Pancreas (tissue), 10 donors: ENCODE measurements at regions not wholly inside any gene's neighbourhood (a gene's known extent, or its start where the extent isn't known, plus 50 kb on each side); places are given as distances from the start of the nearest gene placed in this dataset.
A peak's percentile ranks its signal among the peaks of the same experiment; 100 is the strongest.

ENCODE experiments used
- ATAC-seq, 4 donors: fragments of 200-7000 bp; cut with Tn5 transposase; one replicate each; pipeline versions ENCODE4 v1.8.0 to v1.9.1; 2020; ENCODE audit warnings: mild to moderate bottlenecking in 4 of 4, moderate library complexity in 4 of 4
- DNase-seq, 6 donors: peaks; one replicate each; pipeline ENCODE4 v3.0.0-alpha.2; 2020
- FAIRE-seq: peaks from 2 replicates; lab custom pipeline; 2012; peaks lifted over from hg19 to GRCh38; lab: Jason Lieb, UNC
- H3K27ac ChIP-seq, 4 donors: fragments of 200-600 bp; sonication (generic); 1 replicate in 3 of 4; 2 replicates in 1 of 4; pipeline versions ENCODE4 v1.5.0 to v1.8.0; 2020
- H3K27me3 ChIP-seq, 4 donors: fragments of 200-600 bp; one replicate each; pipeline ENCODE4 v1.8.0; 2021
- H3K36me3 ChIP-seq, 3 donors: fragments of 200-600 bp; sonication (generic) in 1 of 3; one replicate each; pipeline versions ENCODE4 v1.5.0 to v1.8.0; 2020 to 2021
- H3K4me1 ChIP-seq, 3 donors: fragments of 200-600 bp; one replicate each; pipeline ENCODE4 v1.8.0; 2021
- H3K4me3 ChIP-seq, 4 donors: fragments of 200-600 bp; sonication (generic) in 2 of 4; one replicate each; pipeline versions ENCODE4 v1.5.0 to v1.8.0; 2020 to 2021
- H3K9me3 ChIP-seq, 4 donors: fragments of 200-600 bp; one replicate each; pipeline ENCODE4 v1.8.0; 2021
- WGBS, 2 donors: extraction: QIAGEN DNeasy Blood & Tissue Kit; methylation state at CpG; one replicate each; pipeline ENCODE4 v1.1.7; 2013; 5-methylcytosine and 5-hydroxymethylcytosine counted together
- intact Hi-C, 3 donors: fragments of 100-400 bp; cut with DNase I; formaldehyde crosslinking; loops; one replicate each; pipeline versions ENCODE4 v1.11.1 to v1.14.2; 2022
- TF ChIP-seq, protein P1 (sequence below), 4 donors: fragments of 200-600 bp; sonication (generic) in 3 of 4; IDR thresholded peaks; one replicate each; pipeline versions ENCODE4 v1.5.0 to v1.8.0; 2021; ENCODE audit warnings: antibody characterized with exemption in 4 of 4
- donor health status: healthy with polysubstance abuse.
- donor health status: DM: no; HTN: no; CAD: no; lungs with moderate emphysema.
- donor health status: DM: no; HTN: no; CAD: no.
- donor health status: control.
- donor health status: control.
- donor health status: Bipolar disorder and iron deficiency.
- donor health status: DM: yes; HTN: yes; CAD: no.
- donor health status: DM: no; HTN: no; CAD: no.
- donor health status: DM: no; HTN: no; CAD: no.
- donor health status: DM: yes; HTN: yes; CAD: no.

DNA sequence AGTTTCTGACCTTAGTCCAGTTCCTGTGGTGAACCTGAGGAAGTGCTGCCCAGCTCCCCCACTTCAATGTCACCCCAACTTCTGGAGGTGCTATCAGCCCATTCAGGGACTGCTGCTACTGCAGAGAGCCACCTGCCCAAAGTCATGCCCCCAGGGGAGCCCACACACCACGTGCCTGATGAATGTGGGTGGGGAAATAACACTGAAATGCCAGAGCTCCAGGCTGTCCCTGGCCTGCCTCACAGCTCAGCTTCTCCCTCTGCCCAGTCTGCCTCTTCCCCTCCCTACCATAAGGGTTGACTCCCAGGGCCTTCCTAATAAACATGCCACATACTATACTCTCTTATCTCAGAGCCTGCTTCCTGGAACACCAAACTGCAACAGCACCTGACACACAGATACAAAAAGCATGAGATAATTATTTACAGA, 276.4 kb upstream of the MOCS1 start:
- DNase-seq, result peak in 3 of 6 donors; percentile 26 to 45 (median 38)
- Histone ChIP-seq H3K27me3 (no peaks in the 10 kb centered on the region), H3K36me3 (no peaks in the 10 kb centered on the region), H3K4me3 (no peak overlapping the region), H3K9me3 (no peaks in the 10 kb centered on the region), H3K27ac (peak overlapping the region in 2 of 4 donors; percentile 60 to 66), H3K4me1 (peaks cover 0 to 14% (median 9%) of the 10 kb centered on the region in 3 donors)
- intact Hi-C loops, result no loop called here
- peak; percentile 86 to 99 (median 94) for ATAC-seq
- no peak for FAIRE-seq
- TF ChIP-seq, protein P1, sequence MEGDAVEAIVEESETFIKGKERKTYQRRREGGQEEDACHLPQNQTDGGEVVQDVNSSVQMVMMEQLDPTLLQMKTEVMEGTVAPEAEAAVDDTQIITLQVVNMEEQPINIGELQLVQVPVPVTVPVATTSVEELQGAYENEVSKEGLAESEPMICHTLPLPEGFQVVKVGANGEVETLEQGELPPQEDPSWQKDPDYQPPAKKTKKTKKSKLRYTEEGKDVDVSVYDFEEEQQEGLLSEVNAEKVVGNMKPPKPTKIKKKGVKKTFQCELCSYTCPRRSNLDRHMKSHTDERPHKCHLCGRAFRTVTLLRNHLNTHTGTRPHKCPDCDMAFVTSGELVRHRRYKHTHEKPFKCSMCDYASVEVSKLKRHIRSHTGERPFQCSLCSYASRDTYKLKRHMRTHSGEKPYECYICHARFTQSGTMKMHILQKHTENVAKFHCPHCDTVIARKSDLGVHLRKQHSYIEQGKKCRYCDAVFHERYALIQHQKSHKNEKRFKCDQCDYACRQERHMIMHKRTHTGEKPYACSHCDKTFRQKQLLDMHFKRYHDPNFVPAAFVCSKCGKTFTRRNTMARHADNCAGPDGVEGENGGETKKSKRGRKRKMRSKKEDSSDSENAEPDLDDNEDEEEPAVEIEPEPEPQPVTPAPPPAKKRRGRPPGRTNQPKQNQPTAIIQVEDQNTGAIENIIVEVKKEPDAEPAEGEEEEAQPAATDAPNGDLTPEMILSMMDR (IDR thresholded peaks at IDR 0.05), result no peak
- WGBS, 2 donors, result 0 to 10% methylated on average over 1 of the region's 1 CpG

DNA sequence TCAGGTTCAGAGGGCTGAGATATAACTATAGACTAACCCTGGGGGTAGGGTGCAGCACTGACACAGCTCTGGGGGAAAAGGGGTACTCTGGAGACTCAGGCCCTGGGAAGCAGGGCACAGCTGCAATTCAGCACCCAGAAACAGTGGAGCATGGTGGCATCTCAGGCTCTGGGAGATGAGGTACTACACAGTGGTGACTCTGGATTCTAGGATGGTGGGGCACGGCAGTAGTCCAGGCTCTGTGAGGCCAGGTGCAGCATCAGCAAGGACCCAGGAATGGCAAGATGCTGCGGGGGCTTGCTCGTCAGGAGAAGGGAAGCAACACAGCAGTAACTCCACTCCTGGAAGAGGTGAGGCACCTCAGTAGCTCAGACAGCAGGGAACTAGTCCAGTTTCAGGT, 271.5 kb upstream of the MOCS1 start:
- FAIRE-seq, result no peak
- intact Hi-C loops, result no loop called here
- ATAC-seq, result no peak
- Histone ChIP-seq H3K9me3 (no peaks in the 10 kb centered on the region), H3K27ac (no peak overlapping the region), H3K4me1 (peaks cover 0 to 11% (median 9%) of the 10 kb centered on the region in 3 donors), H3K4me3 (no peak overlapping the region), H3K27me3 (no peaks in the 10 kb centered on the region), H3K36me3 (no peaks in the 10 kb centered on the region)
- no peak for DNase-seq
- WGBS, 2 donors, result 78 to 98% methylated on average over 3 of the region's 3 CpGs
- TF ChIP-seq, protein P1 (IDR thresholded peaks at IDR 0.05), result no peak

DNA sequence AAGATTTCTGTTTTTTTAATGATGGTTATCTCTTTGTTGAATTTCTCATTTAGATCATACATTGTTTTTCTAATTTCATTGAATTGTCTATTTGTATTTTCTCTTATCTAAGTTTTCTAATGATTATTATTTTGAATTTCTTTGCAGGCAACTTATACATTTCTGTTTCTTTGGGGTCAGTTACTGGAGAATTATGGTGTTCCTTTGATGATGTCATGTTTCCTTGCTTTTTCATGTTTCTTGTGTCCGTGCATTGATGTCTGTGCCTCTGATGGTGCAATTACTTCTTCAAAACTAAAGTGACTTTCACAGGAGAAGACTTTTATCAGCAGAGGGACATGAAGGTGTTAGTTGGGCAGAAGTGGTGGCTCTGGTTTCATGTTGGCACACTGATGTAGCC, 270.7 kb upstream of the MOCS1 start:
- 84 to 86% methylated on average over 1 of the region's 1 CpG for WGBS, 2 donors
- Histone ChIP-seq H3K4me1 (peaks cover 0 to 3% (median 2%) of the 10 kb centered on the region in 3 donors), H3K27me3 (no peaks in the 10 kb centered on the region), H3K36me3 (no peaks in the 10 kb centered on the region), H3K4me3 (no peak overlapping the region), H3K9me3 (no peaks in the 10 kb centered on the region), H3K27ac (no peak overlapping the region)
- ATAC-seq, result no peak
- no peak for DNase-seq
- intact Hi-C loops, result no loop called here
- TF ChIP-seq, protein P1 (IDR thresholded peaks at IDR 0.05), result no peak
- FAIRE-seq, result no peak

DNA sequence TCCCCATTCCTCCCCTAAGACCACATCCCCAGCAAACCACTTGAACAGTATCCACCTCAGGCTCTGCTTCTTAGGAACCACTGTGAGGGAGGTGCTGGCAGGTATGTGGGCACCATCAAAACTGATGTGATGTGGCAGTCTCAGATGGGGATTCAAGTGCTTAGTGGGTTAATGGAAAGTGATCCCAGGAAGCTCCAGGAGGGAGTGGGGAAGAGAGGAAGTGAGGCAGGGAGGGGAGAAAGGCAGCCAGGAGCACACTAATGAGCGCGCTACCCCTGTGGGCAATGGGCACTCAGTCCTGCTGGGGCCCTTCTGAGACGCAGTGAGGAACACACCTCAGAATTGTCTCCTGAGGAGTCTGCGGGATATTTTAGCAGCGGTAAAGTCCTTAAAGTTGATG, 263.1 kb upstream of the MOCS1 start:
- ATAC-seq (no peak), FAIRE-seq (no peak), DNase-seq (no peak)
- no peaks in the 10 kb centered on the region for H3K9me3 ChIP-seq
- H3K27ac ChIP-seq, result no peak overlapping the region
- H3K4me1 ChIP-seq, result no peaks in the 10 kb centered on the region
- TF ChIP-seq, protein P1 (IDR thresholded peaks at IDR 0.05), result no peak
- no peaks in the 10 kb centered on the region for H3K27me3 ChIP-seq
- WGBS, 2 donors, result 95 to 98% methylated on average over 5 of the region's 5 CpGs
- intact Hi-C loops, result no loop called here
- H3K36me3 ChIP-seq, result no peaks in the 10 kb centered on the region
- no peak overlapping the region for H3K4me3 ChIP-seq

DNA sequence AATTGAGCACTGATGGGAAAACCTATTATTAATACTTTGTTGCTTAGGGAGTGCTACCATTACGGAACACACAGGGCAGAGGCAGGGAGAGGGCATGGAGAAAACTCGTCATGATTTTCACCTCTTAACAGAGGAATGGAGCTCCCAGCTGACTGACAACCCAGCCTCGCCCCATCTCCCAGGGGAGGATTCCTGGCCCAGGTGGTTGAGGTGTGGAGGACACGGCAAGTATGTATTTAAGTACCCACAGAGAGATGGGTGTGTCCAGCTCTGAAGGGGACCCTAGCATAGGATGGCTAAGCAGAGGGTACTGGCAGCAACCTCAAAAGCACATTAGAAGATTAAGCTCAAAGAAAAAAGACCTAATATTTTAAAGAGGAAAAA, 261.9 kb upstream of the MOCS1 start:
- ATAC-seq (no peak), DNase-seq (no peak), FAIRE-seq (no peak)
- H3K4me3 ChIP-seq, result no peak overlapping the region
- no peaks in the 10 kb centered on the region for H3K9me3 ChIP-seq
- intact Hi-C loops, result no loop called here
- no peak overlapping the region for H3K27ac ChIP-seq
- WGBS, 2 donors, result 84 to 85% methylated on average over 4 of the region's 4 CpGs
- no peaks in the 10 kb centered on the region for H3K4me1 ChIP-seq
- no peaks in the 10 kb centered on the region for H3K27me3 ChIP-seq
- no peaks in the 10 kb centered on the region for H3K36me3 ChIP-seq
- TF ChIP-seq, protein P1 (IDR thresholded peaks at IDR 0.05), result no peak
